Skin epidermis (tissue), 12 donors: ENCODE measurements at regions not wholly inside any gene's neighbourhood (a gene's known extent, or its start where the extent isn't known, plus 50 kb on each side); places are given as distances from the start of the nearest gene placed in this dataset.

Experiments
- H3K27ac ChIP-seq, 21 experiments: fragments of 200-600 bp; sonication (generic) in 11 of 21; one replicate each; pipeline ENCODE4 v1.5.0; 2020; ENCODE audit warnings: mild to moderate bottlenecking in 3 of 21, inconsistent platforms in 2 of 21, moderate library complexity in 2 of 21
- H3K4me3 ChIP-seq, 7 experiments: fragments of 200-600 bp; sonication (generic) in 2 of 7; one replicate each; pipeline ENCODE4 v1.5.0; 2020; ENCODE audit warnings: inconsistent platforms in 2 of 7, mild to moderate bottlenecking in 2 of 7, moderate library complexity in 1 of 7

- Histone ChIP-seq H3K4me3 (no peak overlapping the region), H3K27ac (no peak overlapping the region)
These were observed 92.8 kb downstream of the HNRNPLL start for GRCh38 chr2:38509947-38510326.

- Histone ChIP-seq H3K27ac (no peak overlapping the region), H3K4me3 (no peak overlapping the region)
These were observed 93.3 kb downstream of the HNRNPLL start for GRCh38 chr2:38509314-38509946.

DNA sequence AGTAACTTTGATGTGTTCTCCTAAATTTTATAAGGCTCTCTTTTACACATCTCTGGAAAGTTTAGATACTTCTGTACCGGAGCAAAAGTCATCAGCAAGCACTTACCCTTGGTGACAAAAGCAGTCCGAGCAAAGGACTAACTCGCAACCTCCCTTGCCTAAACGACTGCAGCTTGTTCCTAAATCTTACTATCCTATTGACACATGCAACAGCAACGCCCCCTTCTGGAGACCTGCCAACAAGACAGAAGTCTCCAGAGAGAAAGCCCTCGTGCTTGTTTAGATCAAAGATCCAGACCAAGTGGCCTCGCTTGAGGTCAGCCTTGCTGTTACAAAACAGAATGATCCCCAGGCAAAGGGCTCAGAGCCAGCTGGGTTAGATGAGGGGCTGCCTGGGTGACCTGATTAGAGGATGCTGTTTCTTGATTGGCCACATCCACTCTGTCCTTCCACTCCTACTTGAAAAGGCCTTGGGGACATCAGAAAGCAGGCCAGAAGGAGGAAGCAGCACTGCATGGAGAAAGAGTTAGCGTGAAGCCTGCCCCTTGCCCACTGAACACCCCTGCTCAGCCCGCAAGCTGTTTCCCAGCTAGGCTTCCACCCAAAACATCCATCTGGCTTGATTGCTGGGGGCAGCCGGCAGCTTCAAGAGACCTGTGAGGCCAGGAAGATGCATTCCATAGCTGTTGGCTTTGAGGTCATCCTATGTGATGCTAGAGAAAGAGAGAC is 94.3 kb downstream of the HNRNPLL start:
- no peak overlapping the region for H3K4me3 ChIP-seq
- H3K27ac ChIP-seq = peak overlapping the region in 2 of 21 experiments; percentile 2 to 51

- no peak overlapping the region for H3K4me3 ChIP-seq
- H3K27ac ChIP-seq = no peak overlapping the region
These were observed 95.0 kb downstream of the HNRNPLL start for GRCh38 chr2:38507712-38508111.

GRCh38 chr2:38505779-38506178 is 96.9 kb downstream of the HNRNPLL start:
- no peak overlapping the region for H3K4me3 ChIP-seq
- H3K27ac ChIP-seq = no peak overlapping the region

- H3K27ac ChIP-seq = no peak overlapping the region
These were observed 98.6 kb downstream of the HNRNPLL start for GRCh38 chr2:38504169-38504568.

DNA sequence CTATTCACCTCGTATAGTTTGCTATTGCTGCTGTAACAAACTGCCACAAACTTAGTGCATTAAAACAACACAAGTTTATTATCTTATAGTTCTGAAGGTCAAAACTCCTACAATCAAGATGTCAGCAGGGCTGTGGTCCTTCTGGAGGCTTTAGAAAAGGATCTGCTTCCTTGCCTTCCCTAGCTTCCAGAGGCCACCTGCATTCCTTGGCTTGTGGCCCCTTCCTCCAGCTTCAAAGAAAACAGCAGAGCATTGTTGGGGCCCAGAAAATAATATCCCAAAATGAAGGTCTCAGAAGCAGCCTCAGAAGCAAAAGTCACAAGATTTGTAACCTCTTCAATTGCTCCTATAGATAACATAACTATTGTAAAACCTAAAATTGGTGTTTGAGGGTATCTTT is 100.6 kb downstream of the HNRNPLL start:
- Histone ChIP-seq H3K27ac (no peak overlapping the region), H3K4me3 (no peak overlapping the region)

More at GRCh38 chr2:38504169-38504568, 98.6 kb downstream of the HNRNPLL start:
- no peak overlapping the region for H3K4me3 ChIP-seq

- Histone ChIP-seq H3K27ac (peak overlapping the region in 1 of 21 experiments; percentile 8), H3K4me3 (no peak overlapping the region)
These were observed 102.5 kb downstream of the HNRNPLL start for GRCh38 chr2:38500283-38500634.

GRCh38 chr2:38499548-38500282 is 103.0 kb downstream of the HNRNPLL start:
- no peak overlapping the region for H3K4me3 ChIP-seq
- peak overlapping the region in 1 of 21 experiments; percentile 8 for H3K27ac ChIP-seq

DNA sequence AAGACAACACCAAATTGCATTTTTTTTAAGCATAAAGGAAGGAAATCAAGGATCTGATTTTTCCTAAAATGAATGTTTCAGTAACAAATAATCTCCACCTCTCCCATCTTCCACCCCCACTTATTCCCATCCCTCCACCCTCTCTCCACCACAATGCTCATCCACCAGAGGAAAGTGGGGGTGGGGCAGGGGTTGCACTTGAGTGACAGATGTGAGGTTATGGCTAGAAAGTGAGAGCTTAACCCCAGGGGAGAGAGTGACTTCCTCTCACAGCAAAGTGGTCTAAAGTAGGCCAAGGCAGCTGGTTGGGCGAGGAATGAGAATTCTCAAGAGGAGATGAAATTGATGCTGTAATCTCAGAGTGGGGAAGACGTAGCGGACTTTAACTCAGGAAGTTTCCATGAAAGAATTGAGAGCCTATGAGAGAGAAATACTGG is 104.7 kb downstream of the HNRNPLL start:
- H3K4me3 ChIP-seq = no peak overlapping the region
- H3K27ac ChIP-seq = no peak overlapping the region

GRCh38 chr2:38497670-38498037 is 105.1 kb downstream of the HNRNPLL start:
- H3K4me3 ChIP-seq = no peak overlapping the region
- no peak overlapping the region for H3K27ac ChIP-seq

GRCh38 chr2:38496927-38497669 is 105.6 kb downstream of the HNRNPLL start:
- no peak overlapping the region for H3K27ac ChIP-seq
- no peak overlapping the region for H3K4me3 ChIP-seq

- no peak overlapping the region for H3K4me3 ChIP-seq
- no peak overlapping the region for H3K27ac ChIP-seq
These were observed 106.8 kb downstream of the HNRNPLL start for GRCh38 chr2:38495880-38496279.

GRCh38 chr2:38494394-38494793 is 108.3 kb downstream of the HNRNPLL start:
- H3K27ac ChIP-seq = no peak overlapping the region
- H3K4me3 ChIP-seq = no peak overlapping the region

- Histone ChIP-seq H3K4me3 (no peak overlapping the region), H3K27ac (no peak overlapping the region)
These were observed 110.6 kb downstream of the HNRNPLL start for GRCh38 chr2:38492042-38492615.

DNA sequence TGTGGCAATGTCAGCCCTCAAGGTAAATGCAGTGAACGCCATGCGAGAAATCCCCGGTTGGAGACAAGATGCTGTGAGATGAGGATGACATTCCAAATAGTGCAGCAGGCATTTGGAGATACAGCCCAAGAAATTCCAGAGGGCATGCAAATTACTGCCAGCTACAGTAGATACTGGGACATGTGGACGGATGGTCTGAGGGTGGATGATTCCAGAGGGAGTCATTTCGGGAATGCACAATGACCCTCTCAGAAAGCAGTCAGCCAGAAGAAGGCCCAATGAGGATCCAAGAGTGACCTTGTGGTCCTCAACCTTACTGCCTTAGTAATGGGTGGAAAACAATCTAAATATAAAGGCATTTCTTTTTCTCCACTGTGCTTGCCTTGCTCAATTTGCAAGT is 111.3 kb downstream of the HNRNPLL start:
- H3K27ac ChIP-seq = no peak overlapping the region
- H3K4me3 ChIP-seq = no peak overlapping the region

DNA sequence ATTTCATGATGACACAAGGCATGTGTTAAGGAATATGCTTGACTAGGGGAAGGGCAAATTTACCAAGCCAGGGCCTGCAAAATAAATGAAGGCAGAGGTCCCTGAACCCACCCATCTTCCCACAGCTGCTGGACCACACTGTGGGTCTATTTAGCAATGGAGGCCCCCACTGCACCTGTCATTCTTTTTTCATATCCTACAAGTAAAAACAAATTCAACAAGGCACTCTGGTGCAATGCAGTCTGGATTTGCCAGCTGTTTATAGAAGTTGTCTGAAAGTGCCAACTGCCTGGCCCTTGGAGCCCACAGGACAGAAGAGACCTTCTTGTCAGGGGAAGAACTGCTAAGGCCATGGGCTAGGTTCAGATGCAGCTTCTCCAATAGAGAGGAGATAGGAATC is 112.8 kb upstream of the ATL2 start:
- Histone ChIP-seq H3K4me3 (no peak overlapping the region), H3K27ac (no peak overlapping the region)

- Histone ChIP-seq H3K27ac (no peak overlapping the region), H3K4me3 (no peak overlapping the region)
These were observed 110.8 kb upstream of the ATL2 start for GRCh38 chr2:38487852-38488251.

GRCh38 chr2:38486213-38487026 is 109.3 kb upstream of the ATL2 start:
- no peak overlapping the region for H3K27ac ChIP-seq

More at GRCh38 chr2:38486213-38487026, 109.3 kb upstream of the ATL2 start:
- no peak overlapping the region for H3K4me3 ChIP-seq
